Peyer's patch (tissue), 4 donors: ENCODE measurements at regions not wholly inside any gene's neighbourhood (a gene's known extent, or its start where the extent isn't known, plus 50 kb on each side); places are given as distances from the start of the nearest gene placed in this dataset.

ENCODE experiments used
- DNase-seq, 3 donors: peaks; one replicate each; pipeline ENCODE4 v3.0.0-alpha.2; 2017 to 2019
- H3K27ac ChIP-seq, 4 donors: fragments of 200-600 bp; sonication (generic); one replicate each; pipeline ENCODE4 v1.5.1; 2016 to 2019
- H3K27me3 ChIP-seq, 2 donors: fragments of 200-600 bp; sonication (generic); one replicate each; pipeline ENCODE4 v1.5.1; 2019
- H3K36me3 ChIP-seq, 3 donors: fragments of 200-600 bp; sonication (generic); one replicate each; pipeline ENCODE4 v1.5.1; 2016 to 2019
- H3K4me1 ChIP-seq, 4 donors: fragments of 200-600 bp; sonication (generic); one replicate each; pipeline ENCODE4 v1.5.1; 2016 to 2019
- H3K4me3 ChIP-seq, 4 donors: fragments of 200-600 bp; sonication (generic); 1 replicate in 3 of 4; 2 replicates in 1 of 4; pipeline ENCODE4 v1.5.1; 2016 to 2019; ENCODE audit warnings: mild to moderate bottlenecking in 1 of 4
- H3K9me3 ChIP-seq, 4 donors: fragments of 200-600 bp; sonication (generic); one replicate each; pipeline ENCODE4 v1.5.1; 2016 to 2019; ENCODE audit warnings: mild to moderate bottlenecking in 1 of 4
- CTCF ChIP-seq, 6 experiments: fragments of 450-650 bp in 4 of 6; fragments of 200-600 bp in 2 of 6; sonication (generic) in 1 of 6; IDR thresholded peaks; one replicate each; pipeline ENCODE4 v1.5.1; 2017 to 2019; ENCODE audit warnings: antibody characterized with exemption in 6 of 6, mild to moderate bottlenecking in 3 of 6, moderate library complexity in 1 of 6
- POLR2A ChIP-seq, 2 donors: fragments of 450-650 bp; IDR thresholded peaks; one replicate each; pipeline ENCODE4 v1.5.1; 2017; ENCODE audit warnings: antibody characterized with exemption in 2 of 2, mild to moderate bottlenecking in 2 of 2, moderate library complexity in 2 of 2

- no peaks in the 10 kb centered on the region for H3K27me3 ChIP-seq
- TF ChIP-seq POLR2A (IDR thresholded peaks at IDR 0.05) (no peak), CTCF (IDR thresholded peaks at IDR 0.05) (no peak)
- H3K4me1 ChIP-seq: no peaks in the 10 kb centered on the region
- no peak overlapping the region for H3K4me3 ChIP-seq
- H3K27ac ChIP-seq: no peak overlapping the region
- no peaks in the 10 kb centered on the region for H3K9me3 ChIP-seq
- no peak for DNase-seq
- no peaks in the 10 kb centered on the region for H3K36me3 ChIP-seq
These were observed 388.9 kb upstream of the AKR1E2 start for GRCh38 chr10:4437061-4437460.

GRCh38 chr10:4436103-4436502, 389.9 kb upstream of the AKR1E2 start:
- TF ChIP-seq CTCF (IDR thresholded peaks at IDR 0.05) (no peak), POLR2A (IDR thresholded peaks at IDR 0.05) (no peak)
- Histone ChIP-seq H3K9me3 (no peaks in the 10 kb centered on the region), H3K27me3 (no peaks in the 10 kb centered on the region), H3K27ac (no peak overlapping the region), H3K4me1 (no peaks in the 10 kb centered on the region), H3K4me3 (no peak overlapping the region), H3K36me3 (no peaks in the 10 kb centered on the region)
- DNase-seq: no peak

- H3K4me3 ChIP-seq: no peak overlapping the region
- no peak overlapping the region for H3K27ac ChIP-seq
- H3K27me3 ChIP-seq: no peaks in the 10 kb centered on the region
- no peaks in the 10 kb centered on the region for H3K36me3 ChIP-seq
- no peak for TF ChIP-seq CTCF (IDR thresholded peaks at IDR 0.05)
- TF ChIP-seq POLR2A (IDR thresholded peaks at IDR 0.05): no peak
- no peaks in the 10 kb centered on the region for H3K9me3 ChIP-seq
- no peaks in the 10 kb centered on the region for H3K4me1 ChIP-seq
- DNase-seq: no peak
These were observed 391.4 kb upstream of the AKR1E2 start for GRCh38 chr10:4434516-4435071.

GRCh38 chr10:4434105-4434504, 391.9 kb upstream of the AKR1E2 start:
- no peaks in the 10 kb centered on the region for H3K4me1 ChIP-seq
- no peaks in the 10 kb centered on the region for H3K36me3 ChIP-seq
- no peak for TF ChIP-seq CTCF (IDR thresholded peaks at IDR 0.05)
- no peak for TF ChIP-seq POLR2A (IDR thresholded peaks at IDR 0.05)
- DNase-seq: no peak
- no peak overlapping the region for H3K27ac ChIP-seq
- no peak overlapping the region for H3K4me3 ChIP-seq
- H3K9me3 ChIP-seq: no peaks in the 10 kb centered on the region
- H3K27me3 ChIP-seq: no peaks in the 10 kb centered on the region

GRCh38 chr10:4431114-4431863, 394.7 kb upstream of the AKR1E2 start:
- H3K27ac ChIP-seq: no peak overlapping the region
- H3K27me3 ChIP-seq: no peaks in the 10 kb centered on the region
- H3K9me3 ChIP-seq: no peaks in the 10 kb centered on the region
- no peak for TF ChIP-seq CTCF (IDR thresholded peaks at IDR 0.05)
- TF ChIP-seq POLR2A (IDR thresholded peaks at IDR 0.05): no peak
- H3K4me3 ChIP-seq: no peak overlapping the region
- DNase-seq: no peak
- H3K4me1 ChIP-seq: no peaks in the 10 kb centered on the region
- no peaks in the 10 kb centered on the region for H3K36me3 ChIP-seq
